DND-41 (cell line): ENCODE measurements at regions not wholly inside any gene's neighbourhood (a gene's known extent, or its start where the extent isn't known, plus 50 kb on each side); places are given as distances from the start of the nearest gene placed in this dataset.

ENCODE experiments used
- ATAC-seq: fragments of 200-7000 bp; cut with Tn5 transposase; 3 replicates; pipeline ENCODE4 v1.9.1; 2021; ENCODE audit warnings: low read depth; ENCODE audit not compliant: insufficient read depth
- DNase-seq: peaks from one replicate; pipeline ENCODE4 v3.0.0-alpha.2; 2020
- H2AFZ ChIP-seq: 2 replicates; pipeline ENCODE4 v1.6.0; 2012; ENCODE audit warnings: low read depth, low read length
- H3K27ac ChIP-seq: 2 replicates; pipeline ENCODE4 v1.5.1; 2012; ENCODE audit warnings: low read length, inconsistent platforms
- H3K27me3 ChIP-seq: fragments of 200-600 bp; sonication (generic); 2 replicates; pipeline ENCODE4 v1.6.0; 2012; ENCODE audit warnings: low read length, mild to moderate bottlenecking, inconsistent platforms; ENCODE audit not compliant: insufficient read depth, poor library complexity
- H3K36me3 ChIP-seq: 2 replicates; pipeline ENCODE4 v1.5.1; 2012; ENCODE audit warnings: low read length, inconsistent platforms; ENCODE audit not compliant: insufficient read depth
- H3K4me1 ChIP-seq: 2 replicates; pipeline ENCODE4 v1.5.1; 2012; ENCODE audit warnings: mild to moderate bottlenecking, low read length; ENCODE audit not compliant: insufficient read depth
- H3K4me2 ChIP-seq: 2 replicates; pipeline ENCODE4 v1.6.0; 2012; ENCODE audit warnings: mild to moderate bottlenecking, moderate library complexity, low read length, inconsistent platforms; ENCODE audit not compliant: insufficient read depth
- H3K4me3 ChIP-seq, 2 experiments: fragments of 200-600 bp in 1 of 2; shearing (Covaris generic) in 1 of 2; 2 replicates each; pipeline ENCODE4 v1.5.1; 2012 to 2016; ENCODE audit warnings: inconsistent platforms in 2 of 2, low read length in 2 of 2, mild to moderate bottlenecking in 2 of 2, low read depth in 1 of 2, moderate library complexity in 1 of 2
- H3K79me2 ChIP-seq: 2 replicates; pipeline ENCODE4 v1.6.0; 2012; ENCODE audit warnings: low read length, inconsistent platforms; ENCODE audit not compliant: insufficient read depth
- H3K9ac ChIP-seq: 2 replicates; pipeline ENCODE4 v1.6.0; 2012; ENCODE audit warnings: low read depth, mild to moderate bottlenecking, inconsistent platforms, low read length, moderate library complexity
- H3K9me3 ChIP-seq: 2 replicates; pipeline ENCODE4 v1.5.1; 2012; ENCODE audit warnings: low read length, moderate library complexity, mild to moderate bottlenecking, inconsistent platforms; ENCODE audit not compliant: insufficient read depth, severe bottlenecking
- H4K20me1 ChIP-seq: 2 replicates; pipeline ENCODE4 v1.6.0; 2012; ENCODE audit warnings: low read length; ENCODE audit not compliant: insufficient read depth
- EZH2 ChIP-seq: IDR thresholded peaks from 3 replicates; pipeline ENCODE4 v1.6.1; 2012; ENCODE audit warnings: borderline replicate concordance, low read depth, mild to moderate bottlenecking, moderate library complexity, low read length, inconsistent platforms; ENCODE audit not compliant: severe bottlenecking
- TF ChIP-seq, protein P1 (sequence below): IDR thresholded peaks from 2 replicates; pipeline ENCODE4 v1.5.1; 2012; ENCODE audit warnings: borderline replicate concordance, low read length, moderate library complexity, mild to moderate bottlenecking; ENCODE audit not compliant: poor library complexity, severe bottlenecking; ENCODE audit errors: extremely low read depth

DNA sequence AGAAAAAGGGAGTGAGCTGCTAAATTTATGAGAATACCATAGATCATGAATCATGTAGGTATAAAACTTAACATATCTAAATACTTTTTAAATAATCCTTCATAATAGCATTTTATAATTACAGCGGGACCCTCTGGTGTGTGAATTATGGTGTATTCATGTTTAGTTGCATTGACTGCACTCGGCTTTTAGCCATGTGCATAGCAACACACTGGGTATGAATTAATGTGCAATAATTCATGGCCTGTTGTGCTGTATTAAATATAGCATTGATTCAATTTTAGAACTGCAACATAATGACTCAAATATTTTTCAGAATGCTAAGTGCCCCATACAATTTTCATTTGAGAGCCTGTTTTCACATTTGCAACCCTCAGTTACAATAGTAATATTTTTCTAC lies 249.6 kb upstream of the G2E3 start:
- Histone ChIP-seq H3K79me2 (no peaks in the 10 kb centered on the region), H3K9me3 (no peaks in the 10 kb centered on the region), H3K4me1 (no peaks in the 10 kb centered on the region), H3K27ac (no peak overlapping the region), H3K4me2 (no peak overlapping the region), H3K9ac (no peak overlapping the region), H3K4me3 (no peak overlapping the region), H3K36me3 (no peaks in the 10 kb centered on the region), H2AFZ (no peak overlapping the region), H4K20me1 (no peaks in the 10 kb centered on the region), H3K27me3 (no peaks in the 10 kb centered on the region)
- TF ChIP-seq, protein P1, sequence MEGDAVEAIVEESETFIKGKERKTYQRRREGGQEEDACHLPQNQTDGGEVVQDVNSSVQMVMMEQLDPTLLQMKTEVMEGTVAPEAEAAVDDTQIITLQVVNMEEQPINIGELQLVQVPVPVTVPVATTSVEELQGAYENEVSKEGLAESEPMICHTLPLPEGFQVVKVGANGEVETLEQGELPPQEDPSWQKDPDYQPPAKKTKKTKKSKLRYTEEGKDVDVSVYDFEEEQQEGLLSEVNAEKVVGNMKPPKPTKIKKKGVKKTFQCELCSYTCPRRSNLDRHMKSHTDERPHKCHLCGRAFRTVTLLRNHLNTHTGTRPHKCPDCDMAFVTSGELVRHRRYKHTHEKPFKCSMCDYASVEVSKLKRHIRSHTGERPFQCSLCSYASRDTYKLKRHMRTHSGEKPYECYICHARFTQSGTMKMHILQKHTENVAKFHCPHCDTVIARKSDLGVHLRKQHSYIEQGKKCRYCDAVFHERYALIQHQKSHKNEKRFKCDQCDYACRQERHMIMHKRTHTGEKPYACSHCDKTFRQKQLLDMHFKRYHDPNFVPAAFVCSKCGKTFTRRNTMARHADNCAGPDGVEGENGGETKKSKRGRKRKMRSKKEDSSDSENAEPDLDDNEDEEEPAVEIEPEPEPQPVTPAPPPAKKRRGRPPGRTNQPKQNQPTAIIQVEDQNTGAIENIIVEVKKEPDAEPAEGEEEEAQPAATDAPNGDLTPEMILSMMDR, result no peak
- TF ChIP-seq EZH2, result no peak
- DNase-seq (no peak), ATAC-seq (no peak)

DNA sequence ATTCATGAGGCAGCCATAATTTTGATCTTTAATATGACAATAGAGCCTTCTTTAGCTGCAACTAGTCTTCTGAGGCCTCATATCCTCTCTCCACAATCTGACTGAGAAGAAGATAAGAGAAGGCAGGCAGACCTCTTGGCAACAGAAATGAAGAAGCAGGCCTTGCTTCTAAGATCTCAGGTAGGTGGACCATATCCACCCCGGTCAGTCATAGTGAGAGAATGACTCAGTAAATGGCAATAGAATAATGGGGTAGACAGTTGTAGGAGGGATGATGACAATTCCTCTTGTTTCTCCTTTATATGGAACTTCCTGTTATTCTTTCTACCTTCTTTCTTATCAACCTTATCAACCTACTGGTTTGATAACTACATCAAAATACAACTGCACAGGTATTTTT lies 246.7 kb upstream of the G2E3 start:
- Histone ChIP-seq H3K4me3 (no peak overlapping the region), H3K9me3 (no peaks in the 10 kb centered on the region), H3K4me1 (no peaks in the 10 kb centered on the region), H4K20me1 (no peaks in the 10 kb centered on the region), H3K27ac (no peak overlapping the region), H3K9ac (no peak overlapping the region), H2AFZ (no peak overlapping the region), H3K4me2 (no peak overlapping the region), H3K27me3 (no peaks in the 10 kb centered on the region), H3K79me2 (no peaks in the 10 kb centered on the region), H3K36me3 (no peaks in the 10 kb centered on the region)
- DNase-seq (no peak), ATAC-seq (no peak)
- TF ChIP-seq, protein P1, result no peak
- no peak for TF ChIP-seq EZH2

DNA sequence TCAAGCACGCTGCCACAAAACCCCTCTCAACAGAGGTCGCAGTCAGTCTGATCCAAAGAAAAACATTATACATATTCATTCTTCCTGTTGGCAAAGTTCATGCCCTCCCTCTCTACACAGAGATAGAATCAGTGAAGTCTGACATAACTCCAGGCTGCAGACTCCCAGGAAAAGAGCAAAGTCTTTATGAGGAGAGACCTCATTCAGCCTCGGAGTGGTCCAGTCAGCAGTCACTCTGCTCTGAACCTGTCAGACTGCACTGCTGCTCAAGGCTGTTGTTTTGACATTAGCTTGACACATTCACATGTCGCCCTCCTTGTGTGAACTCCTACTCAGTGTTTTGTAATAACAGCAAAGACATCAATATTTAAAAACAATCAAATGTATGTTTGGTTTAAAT lies 241.2 kb upstream of the G2E3 start:
- no peak overlapping the region for H2AFZ ChIP-seq
- no peak for ATAC-seq
- H3K27me3 ChIP-seq, result no peaks in the 10 kb centered on the region
- H3K9ac ChIP-seq, result no peak overlapping the region
- no peak overlapping the region for H3K4me3 ChIP-seq
- no peak for DNase-seq
- no peaks in the 10 kb centered on the region for H3K4me1 ChIP-seq
- no peaks in the 10 kb centered on the region for H4K20me1 ChIP-seq
- no peak overlapping the region for H3K4me2 ChIP-seq
- no peaks in the 10 kb centered on the region for H3K9me3 ChIP-seq
- no peak overlapping the region for H3K27ac ChIP-seq
- no peaks in the 10 kb centered on the region for H3K36me3 ChIP-seq
- TF ChIP-seq EZH2, result no peak
- TF ChIP-seq, protein P1, result no peak
- H3K79me2 ChIP-seq, result no peaks in the 10 kb centered on the region

DNA sequence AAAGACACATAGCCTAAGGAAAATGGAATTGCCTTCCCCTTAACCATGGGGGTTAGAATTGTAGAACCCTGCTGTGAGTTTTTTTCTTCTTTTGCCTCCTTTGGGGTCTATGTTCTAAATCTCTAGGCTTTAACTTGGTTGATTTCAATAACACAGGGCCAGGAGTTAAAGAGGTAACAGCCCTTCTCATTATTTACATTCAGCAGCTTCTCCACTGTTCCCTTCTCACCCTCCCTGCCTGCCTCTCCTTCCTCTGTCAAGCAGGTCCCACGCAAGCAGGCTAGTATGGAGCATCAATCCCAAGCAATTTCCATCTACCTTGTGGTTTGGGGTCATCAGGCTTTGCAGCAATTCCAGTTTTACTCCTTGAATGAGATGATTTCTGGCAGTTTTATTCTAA lies 236.1 kb upstream of the G2E3 start:
- H3K4me2 ChIP-seq, result no peak overlapping the region
- no peak for TF ChIP-seq EZH2
- TF ChIP-seq, protein P1, result no peak
- DNase-seq, result no peak
- no peaks in the 10 kb centered on the region for H4K20me1 ChIP-seq
- no peaks in the 10 kb centered on the region for H3K4me1 ChIP-seq
- no peaks in the 10 kb centered on the region for H3K9me3 ChIP-seq
- H3K36me3 ChIP-seq, result no peaks in the 10 kb centered on the region
- H2AFZ ChIP-seq, result no peak overlapping the region
- no peak overlapping the region for H3K4me3 ChIP-seq
- no peak for ATAC-seq
- no peaks in the 10 kb centered on the region for H3K79me2 ChIP-seq
- H3K27ac ChIP-seq, result no peak overlapping the region
- no peak overlapping the region for H3K9ac ChIP-seq
- no peaks in the 10 kb centered on the region for H3K27me3 ChIP-seq
